Adipocyte (in vitro differentiated cells): ENCODE measurements at regions not wholly inside any gene's neighbourhood (a gene's known extent, or its start where the extent isn't known, plus 50 kb on each side); places are given as distances from the start of the nearest gene placed in this dataset.
"Not testable (repeated sequence)": the region's sequence is repeated elsewhere in the genome, so short reads cannot be mapped to it uniquely, and the experiment has no call there.

ENCODE experiments used
- DNase-seq: peaks from one replicate; pipeline ENCODE4 v3.0.0-alpha.2; 2015; ENCODE audit warnings: low read depth
- H3K27me3 ChIP-seq: replicated peaks from 2 replicates; pipeline ENCODE4 v1.7.0; 2013; ENCODE audit warnings: mild to moderate bottlenecking, low read length, moderate library complexity; ENCODE audit not compliant: control insufficient read depth, insufficient read depth
- H3K36me3 ChIP-seq: 2 replicates; pipeline ENCODE4 v1.7.0; 2013; ENCODE audit warnings: low read length, mild to moderate bottlenecking, moderate library complexity; ENCODE audit not compliant: control insufficient read depth, insufficient read depth, severe bottlenecking
- H3K4me1 ChIP-seq: 2 replicates; pipeline ENCODE4 v1.7.0; 2013; ENCODE audit warnings: mild to moderate bottlenecking, low read length, moderate library complexity; ENCODE audit not compliant: control insufficient read depth, insufficient read depth
- H3K4me3 ChIP-seq: 2 replicates; pipeline ENCODE4 v1.7.0; 2013; ENCODE audit warnings: mild to moderate bottlenecking, low read length, moderate library complexity
- H3K9ac ChIP-seq: 2 replicates; pipeline ENCODE4 v1.7.0; 2013; ENCODE audit warnings: mild to moderate bottlenecking, low read length, moderate library complexity
- H3K9me3 ChIP-seq: 2 replicates; pipeline ENCODE4 v1.7.0; 2013; ENCODE audit warnings: mild to moderate bottlenecking, low read length, moderate library complexity; ENCODE audit not compliant: control insufficient read depth

- no peaks in the 10 kb centered on the region for H3K9me3 ChIP-seq
- H3K27me3 ChIP-seq, result no peaks in the 10 kb centered on the region
- no peaks in the 10 kb centered on the region for H3K36me3 ChIP-seq
- H3K9ac ChIP-seq, result no peak overlapping the region
- H3K4me1 ChIP-seq, result no peaks in the 10 kb centered on the region
- DNase-seq, result no peak
- H3K4me3 ChIP-seq, result no peak overlapping the region
Observed at GRCh38 chr18:66440433-66440832, 163.5 kb downstream of the CDH19 start.

- no peak overlapping the region for H3K4me3 ChIP-seq
- H3K9ac ChIP-seq, result no peak overlapping the region
- no peaks in the 10 kb centered on the region for H3K4me1 ChIP-seq
- DNase-seq, result no peak
- no peaks in the 10 kb centered on the region for H3K36me3 ChIP-seq
- H3K27me3 ChIP-seq, result no peaks in the 10 kb centered on the region
- H3K9me3 ChIP-seq, result no peaks in the 10 kb centered on the region
Observed at GRCh38 chr18:66439670-66440069, 164.2 kb downstream of the CDH19 start.

GRCh38 chr18:66438711-66439536 is 165.0 kb downstream of the CDH19 start:
- H3K27me3 ChIP-seq, result no peaks in the 10 kb centered on the region
- DNase-seq, result no peak
- no peaks in the 10 kb centered on the region for H3K4me1 ChIP-seq
- no peaks in the 10 kb centered on the region for H3K36me3 ChIP-seq
- no peaks in the 10 kb centered on the region for H3K9me3 ChIP-seq
- H3K4me3 ChIP-seq, result no peak overlapping the region
- H3K9ac ChIP-seq, result no peak overlapping the region

DNA sequence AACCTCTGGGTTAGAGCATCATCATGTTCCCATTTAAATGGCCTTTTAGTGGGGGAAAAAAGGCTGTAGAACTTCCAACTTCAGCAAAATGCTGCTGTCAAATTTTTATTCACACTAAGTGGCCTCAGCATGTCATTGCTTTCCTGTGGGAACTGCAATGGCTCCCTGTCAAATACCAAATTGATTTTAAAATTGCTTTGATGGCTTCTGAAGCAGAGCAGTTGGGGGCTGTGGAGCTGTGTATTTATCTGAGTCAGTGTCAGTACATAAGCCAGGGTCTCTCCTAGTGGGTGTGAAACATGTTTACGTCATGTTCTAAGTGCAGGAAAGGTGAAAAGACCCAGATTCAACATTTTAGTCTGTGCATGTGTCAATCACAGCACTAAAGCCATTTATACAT is 171.3 kb downstream of the CDH19 start:
- DNase-seq, result no peak
- Histone ChIP-seq H3K9me3 (no peaks in the 10 kb centered on the region), H3K4me3 (no peak overlapping the region), H3K36me3 (no peaks in the 10 kb centered on the region), H3K4me1 (no peaks in the 10 kb centered on the region), H3K9ac (no peak overlapping the region), H3K27me3 (no peaks in the 10 kb centered on the region)

GRCh38 chr18:66428795-66429194 is 175.1 kb downstream of the CDH19 start:
- Histone ChIP-seq H3K27me3 (no peaks in the 10 kb centered on the region), H3K4me1 (no peaks in the 10 kb centered on the region), H3K9me3 (no peaks in the 10 kb centered on the region), H3K9ac (no peak overlapping the region), H3K36me3 (no peaks in the 10 kb centered on the region), H3K4me3 (no peak overlapping the region)
- no peak for DNase-seq

DNA sequence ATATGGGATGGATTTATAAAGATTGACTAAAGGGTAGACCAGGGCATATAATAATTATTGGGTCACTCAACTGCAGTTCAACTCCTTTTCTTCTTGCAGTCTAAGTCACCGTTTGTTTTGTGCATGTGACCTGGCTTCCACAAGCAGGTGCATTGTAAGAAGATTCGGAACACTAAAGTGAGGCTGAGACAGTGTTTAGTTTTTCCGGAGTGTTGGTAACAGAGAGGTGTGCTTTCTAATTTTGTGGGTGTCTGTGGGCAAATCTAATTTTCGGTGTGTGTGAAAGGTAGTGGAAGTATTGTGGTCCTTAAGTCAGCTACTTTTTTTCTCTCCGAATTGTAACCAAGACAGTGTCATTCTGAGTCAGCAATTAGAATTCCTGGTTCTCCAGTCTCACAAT is 184.5 kb downstream of the CDH19 start:
- DNase-seq, result no peak
- Histone ChIP-seq H3K9ac (no peak overlapping the region), H3K27me3 (no peaks in the 10 kb centered on the region), H3K9me3 (no peaks in the 10 kb centered on the region), H3K36me3 (no peaks in the 10 kb centered on the region), H3K4me1 (no peaks in the 10 kb centered on the region), H3K4me3 (no peak overlapping the region)

DNA sequence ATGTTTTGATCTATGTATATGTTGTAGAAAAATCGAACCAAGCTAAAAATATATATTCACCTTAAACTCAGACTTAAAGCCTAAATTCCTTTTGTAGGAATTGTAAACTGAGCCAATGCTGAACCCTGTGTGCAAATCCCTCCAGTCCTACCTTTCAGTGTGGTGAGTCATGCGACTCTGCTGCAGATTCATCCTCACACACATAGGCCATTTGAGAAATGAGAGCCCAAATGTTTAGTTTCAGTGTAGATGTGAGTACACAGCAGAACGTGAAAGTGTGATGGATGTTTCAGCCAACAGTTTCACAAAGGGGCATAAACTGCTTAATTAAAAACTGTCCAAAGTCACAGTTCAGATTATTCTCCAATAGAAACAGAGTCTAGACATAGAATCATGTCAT is 193.2 kb downstream of the CDH19 start:
- no peak overlapping the region for H3K9ac ChIP-seq
- H3K4me3 ChIP-seq, result no peak overlapping the region
- H3K9me3 ChIP-seq, result no peaks in the 10 kb centered on the region
- H3K36me3 ChIP-seq, result no peaks in the 10 kb centered on the region
- no peaks in the 10 kb centered on the region for H3K4me1 ChIP-seq
- DNase-seq, result no peak
- no peaks in the 10 kb centered on the region for H3K27me3 ChIP-seq

- Histone ChIP-seq H3K36me3 (no peaks in the 10 kb centered on the region), H3K4me1 (no peaks in the 10 kb centered on the region), H3K9ac (no peak overlapping the region), H3K4me3 (no peak overlapping the region), H3K9me3 (peaks cover 4% of the 10 kb centered on the region), H3K27me3 (no peaks in the 10 kb centered on the region)
- DNase-seq, result no peak
Observed at GRCh38 chr18:66395671-66396218, 208.1 kb downstream of the CDH19 start.

GRCh38 chr18:66393463-66393862 is 210.4 kb downstream of the CDH19 start:
- Histone ChIP-seq H3K36me3 (no peaks in the 10 kb centered on the region), H3K27me3 (no peaks in the 10 kb centered on the region), H3K9me3 (peaks cover 5% of the 10 kb centered on the region), H3K4me1 (no peaks in the 10 kb centered on the region), H3K9ac (no peak overlapping the region), H3K4me3 (no peak overlapping the region)
- no peak for DNase-seq

DNA sequence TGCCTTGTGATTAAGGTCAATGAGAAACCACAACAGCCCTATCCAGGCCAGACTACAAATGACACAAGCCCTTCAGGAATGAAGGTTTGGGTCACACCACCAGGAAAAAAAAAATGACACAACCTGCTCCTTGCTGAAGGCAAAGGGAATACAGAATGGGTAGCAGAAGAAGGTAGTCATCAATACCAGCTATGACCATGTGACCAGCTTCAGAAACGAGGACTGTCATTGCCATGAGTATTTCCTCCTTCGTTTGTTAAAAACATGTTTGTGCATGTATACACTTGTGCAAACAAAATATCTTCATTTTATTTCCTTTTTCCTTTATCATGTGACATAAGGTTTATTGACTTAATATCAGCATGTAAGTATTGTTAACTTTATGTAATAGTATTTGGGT is 226.6 kb downstream of the CDH19 start:
- Histone ChIP-seq H3K27me3 (no peaks in the 10 kb centered on the region), H3K36me3 (no peaks in the 10 kb centered on the region), H3K9me3 (no peaks in the 10 kb centered on the region), H3K4me1 (no peaks in the 10 kb centered on the region), H3K9ac (no peak overlapping the region), H3K4me3 (no peak overlapping the region)
- DNase-seq, result no peak

GRCh38 chr18:66375391-66375790 is 228.5 kb downstream of the CDH19 start:
- H3K27me3 ChIP-seq, H3K4me1 ChIP-seq, H3K36me3 ChIP-seq, H3K9me3 ChIP-seq, DNase-seq, H3K9ac ChIP-seq, H3K4me3 ChIP-seq: not testable (repeated sequence)
